IPS-11a (cell line): ENCODE measurements at regions not wholly inside any gene's neighbourhood (a gene's known extent, or its start where the extent isn't known, plus 50 kb on each side); places are given as distances from the start of the nearest gene placed in this dataset.

Experiments used
- H3K4me3 ChIP-seq: one replicate; pipeline ENCODE4 v1.5.1; 2013; ENCODE audit warnings: low read depth, low read length, control low read depth

- H3K4me3 ChIP-seq, result no peak overlapping the region
Observed at GRCh38 chr2:172153156-172153555, 50.5 kb upstream of the DLX2 start.

DNA sequence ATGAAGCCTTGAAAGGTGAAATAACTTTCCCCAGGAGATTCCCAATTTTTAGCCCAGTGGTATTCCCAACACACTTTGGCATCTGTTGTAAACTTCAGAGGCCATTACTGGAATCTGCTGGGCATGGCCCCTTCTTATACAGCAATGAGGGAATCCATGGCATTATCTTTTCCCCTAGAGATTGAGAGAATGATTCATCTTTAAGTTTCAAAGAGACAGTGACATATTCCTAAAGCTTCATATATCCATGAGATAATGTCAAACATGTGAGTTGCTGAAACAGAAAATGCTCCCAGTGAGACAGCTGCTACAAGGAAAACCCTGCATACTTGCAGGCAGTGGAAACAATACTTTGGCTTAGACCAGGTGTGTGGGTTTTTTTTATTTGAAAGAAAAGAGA lies 51.1 kb upstream of the DLX2 start:
- H3K4me3 ChIP-seq, result no peak overlapping the region

- no peak overlapping the region for H3K4me3 ChIP-seq
Observed at GRCh38 chr2:172155752-172156151, 53.1 kb upstream of the DLX2 start.

DNA sequence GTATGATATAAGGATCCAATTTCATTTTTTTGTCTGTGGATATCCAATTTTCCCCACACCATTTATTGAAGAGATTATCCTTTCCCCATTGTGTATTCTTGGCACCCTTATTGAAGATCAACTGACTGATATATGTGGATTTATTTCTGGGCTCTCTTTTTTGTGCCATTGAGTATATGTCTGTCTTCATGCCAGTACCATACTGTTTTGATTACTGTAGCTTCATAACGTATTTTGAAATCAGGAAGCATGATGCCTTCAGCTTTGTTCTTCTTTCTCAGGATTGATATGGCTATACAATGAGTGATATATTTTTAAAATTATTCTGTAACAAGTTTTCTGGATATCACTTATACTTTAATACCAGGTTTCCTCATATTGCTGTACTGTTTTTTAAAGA lies 58.1 kb upstream of the DLX2 start:
- H3K4me3 ChIP-seq, result no peak overlapping the region

- no peak overlapping the region for H3K4me3 ChIP-seq
Observed at GRCh38 chr2:172162225-172162733, 59.6 kb upstream of the DLX2 start.

DNA sequence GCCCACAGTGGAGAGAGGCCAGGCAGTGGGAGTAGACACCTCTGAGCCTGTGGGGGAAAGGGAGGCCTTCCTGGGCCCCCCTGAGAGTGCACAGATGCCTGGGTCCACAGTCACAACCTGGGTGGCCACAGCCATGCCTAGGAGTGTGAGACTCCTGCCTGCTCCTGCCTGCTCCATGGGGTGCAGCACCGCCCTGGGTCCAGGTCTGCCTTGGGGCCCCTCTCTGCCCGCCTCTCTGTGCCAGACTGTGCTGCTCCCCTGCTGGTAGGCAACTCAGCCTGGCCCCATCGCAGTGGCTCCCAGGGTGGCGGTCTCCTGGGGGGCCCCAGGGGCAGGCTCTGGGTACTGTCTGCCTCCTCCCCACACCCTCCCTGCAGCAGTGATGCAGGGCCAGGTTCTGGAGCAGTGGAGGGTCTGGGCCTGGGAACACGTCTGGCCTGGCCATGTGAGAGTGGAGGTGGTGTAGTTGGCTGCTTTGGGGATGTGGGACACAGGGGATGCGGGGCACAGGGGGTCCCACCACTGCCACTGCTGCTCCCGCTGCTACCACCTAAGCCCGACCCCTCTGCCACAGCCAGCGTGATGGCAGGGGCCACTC lies 60.1 kb upstream of the DLX2 start:
- no peak overlapping the region for H3K4me3 ChIP-seq

GRCh38 chr2:172168917-172169346 lies 66.2 kb upstream of the DLX2 start:
- no peak overlapping the region for H3K4me3 ChIP-seq

GRCh38 chr2:172169611-172170010 lies 66.9 kb upstream of the DLX2 start:
- H3K4me3 ChIP-seq, result no peak overlapping the region

DNA sequence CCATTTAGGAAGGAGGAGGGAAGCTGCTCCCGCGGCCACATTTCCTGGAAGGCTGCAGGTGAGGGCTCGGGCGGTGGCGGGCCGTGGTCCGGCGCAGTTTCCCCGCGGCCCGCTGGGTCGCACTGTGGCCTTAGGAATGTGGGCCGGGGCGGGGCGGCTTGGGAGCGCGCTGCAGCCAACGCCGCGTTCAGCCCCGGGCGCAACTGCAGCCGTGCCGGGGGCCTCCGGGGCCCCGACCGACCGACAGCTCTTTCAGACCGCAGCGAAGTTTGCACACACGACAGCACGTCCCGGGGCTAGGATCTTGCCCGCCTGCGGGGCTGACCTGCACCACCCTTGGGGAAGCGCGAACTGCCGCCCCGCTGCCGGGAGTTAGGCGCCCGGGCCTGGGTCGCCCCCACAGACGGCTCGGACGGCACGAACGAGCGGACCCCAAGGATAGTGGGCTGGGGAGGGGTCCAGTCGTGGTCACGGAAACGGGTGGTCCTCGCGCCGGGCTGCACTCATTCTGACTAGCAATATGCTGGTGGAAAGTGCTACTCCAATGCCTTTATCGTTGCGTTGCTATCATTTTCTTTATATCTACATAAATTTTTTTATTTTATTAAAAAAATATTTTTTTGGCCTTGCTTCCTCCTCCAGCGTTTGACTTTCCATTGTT lies 69.9 kb upstream of the DLX2 start:
- peak overlapping the region; percentile 53 for H3K4me3 ChIP-seq

DNA sequence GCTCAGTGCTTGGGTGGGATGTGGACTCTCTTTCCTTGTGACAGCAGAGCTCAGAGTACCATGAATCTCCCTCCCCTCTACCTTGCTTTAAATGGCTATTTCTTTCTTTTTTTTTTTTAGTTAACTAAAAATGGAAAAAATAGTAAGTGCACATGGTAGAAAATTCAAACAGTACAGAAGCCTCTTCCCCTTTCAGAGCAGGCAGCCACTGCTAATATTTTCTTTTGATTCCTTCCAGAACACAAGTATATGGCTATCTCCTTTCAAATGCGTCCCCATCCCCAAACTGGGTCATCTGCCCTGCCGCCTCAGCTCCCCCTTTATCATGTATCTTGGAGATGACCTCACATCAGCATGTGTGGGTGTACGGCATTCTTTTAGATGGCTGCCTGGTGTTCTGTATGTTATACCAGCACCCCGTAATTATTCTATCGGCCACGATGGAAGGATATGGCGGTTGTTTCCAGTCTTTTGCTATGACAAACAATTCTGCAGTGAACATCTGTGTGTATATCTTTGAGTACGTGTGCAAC lies 70.5 kb upstream of the DLX2 start:
- peak overlapping the region; percentile 53 for H3K4me3 ChIP-seq

- H3K4me3 ChIP-seq, result no peak overlapping the region
Observed at GRCh38 chr2:172177581-172177980, 74.9 kb upstream of the DLX2 start.

DNA sequence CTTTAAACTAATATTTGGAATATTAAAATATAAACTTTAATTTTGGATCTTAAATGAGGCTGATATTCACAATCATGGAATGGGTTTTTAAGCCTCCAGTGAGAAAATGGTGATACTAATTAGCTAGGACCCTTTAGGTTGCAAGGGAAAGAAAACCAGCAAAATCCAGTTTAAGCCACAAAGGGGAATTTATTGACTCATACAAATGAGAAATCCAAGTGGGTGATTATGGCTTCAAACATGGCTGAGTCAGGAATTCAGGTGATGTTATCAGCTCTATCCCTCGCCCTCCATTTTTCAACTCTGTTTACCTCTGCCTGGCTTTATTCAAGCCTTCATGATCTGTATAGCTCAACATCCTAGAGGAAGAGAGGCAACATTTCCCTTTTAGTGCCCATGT lies 75.3 kb upstream of the DLX2 start:
- no peak overlapping the region for H3K4me3 ChIP-seq

GRCh38 chr2:172179045-172179701 lies 76.5 kb upstream of the DLX2 start:
- no peak overlapping the region for H3K4me3 ChIP-seq

DNA sequence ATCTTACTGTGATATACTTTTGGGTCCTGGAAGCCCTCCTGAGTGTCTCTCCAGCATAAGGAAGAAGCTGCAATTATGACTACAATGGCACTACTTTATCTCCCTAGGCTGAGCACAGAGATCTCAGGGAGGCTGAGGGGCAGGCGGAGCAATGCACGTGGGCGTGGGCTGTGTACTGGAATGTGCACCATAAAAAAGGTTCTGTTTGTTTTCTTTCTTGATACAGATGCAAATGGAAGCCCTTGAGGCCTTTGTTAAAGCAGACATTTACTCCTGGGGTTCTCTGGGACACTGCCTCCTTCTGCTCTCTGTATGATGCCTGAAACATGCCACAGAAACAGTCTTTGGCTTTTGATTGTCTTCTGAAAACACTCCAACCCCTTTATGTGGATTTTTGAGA lies 79.1 kb upstream of the DLX2 start:
- H3K4me3 ChIP-seq, result no peak overlapping the region

DNA sequence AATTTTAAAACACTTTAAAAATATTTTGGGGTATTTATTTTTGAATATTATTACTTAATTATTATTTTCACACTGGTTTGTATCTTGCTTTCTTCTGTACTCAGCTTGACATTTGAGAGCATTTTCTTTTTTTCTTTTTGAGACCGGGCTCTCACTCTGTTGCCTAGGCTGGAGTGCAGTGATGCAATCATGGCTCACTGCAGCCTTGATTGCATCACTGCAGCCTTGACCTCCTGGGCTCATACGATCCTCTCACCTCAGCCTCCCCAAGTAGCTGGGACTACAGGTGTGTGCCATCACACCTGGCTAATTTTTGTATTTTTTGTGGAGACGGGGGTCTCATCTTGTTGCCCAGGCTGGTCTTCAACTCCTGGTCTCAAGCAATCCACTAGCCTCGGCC lies 79.9 kb upstream of the DLX2 start:
- no peak overlapping the region for H3K4me3 ChIP-seq

- H3K4me3 ChIP-seq, result no peak overlapping the region
Observed at GRCh38 chr2:172193331-172194089, 90.8 kb upstream of the DLX2 start.

DNA sequence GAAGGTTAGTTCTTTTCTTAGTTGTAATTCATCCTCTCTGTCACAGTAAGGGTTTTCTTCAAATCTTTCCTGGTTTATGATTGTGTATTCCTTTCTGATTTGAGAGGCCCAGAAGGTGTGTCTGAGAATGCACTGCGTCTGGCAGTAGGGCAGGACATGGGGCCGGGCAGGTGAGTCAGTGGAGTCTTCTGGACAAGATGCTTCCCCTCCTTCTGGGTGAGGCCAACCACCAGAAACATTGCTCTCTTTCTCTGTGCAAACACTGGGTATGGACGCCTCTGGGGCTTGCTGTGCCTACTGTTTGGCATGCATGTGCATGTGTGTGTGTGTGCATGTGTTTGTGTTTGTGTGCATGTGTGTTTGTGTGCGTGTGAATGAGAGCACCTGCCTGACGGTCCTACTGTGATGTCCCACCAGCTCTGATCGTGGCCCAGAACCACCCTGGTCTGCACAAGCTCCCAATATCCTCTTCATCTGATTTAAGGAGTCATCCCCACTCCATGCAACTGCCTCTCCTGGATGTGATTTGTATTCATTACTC lies 93.2 kb upstream of the DLX2 start:
- no peak overlapping the region for H3K4me3 ChIP-seq

- H3K4me3 ChIP-seq, result no peak overlapping the region
Observed at GRCh38 chr2:172196768-172197431, 94.2 kb upstream of the DLX2 start.

GRCh38 chr2:172198361-172198760 lies 95.7 kb upstream of the DLX2 start:
- no peak overlapping the region for H3K4me3 ChIP-seq

DNA sequence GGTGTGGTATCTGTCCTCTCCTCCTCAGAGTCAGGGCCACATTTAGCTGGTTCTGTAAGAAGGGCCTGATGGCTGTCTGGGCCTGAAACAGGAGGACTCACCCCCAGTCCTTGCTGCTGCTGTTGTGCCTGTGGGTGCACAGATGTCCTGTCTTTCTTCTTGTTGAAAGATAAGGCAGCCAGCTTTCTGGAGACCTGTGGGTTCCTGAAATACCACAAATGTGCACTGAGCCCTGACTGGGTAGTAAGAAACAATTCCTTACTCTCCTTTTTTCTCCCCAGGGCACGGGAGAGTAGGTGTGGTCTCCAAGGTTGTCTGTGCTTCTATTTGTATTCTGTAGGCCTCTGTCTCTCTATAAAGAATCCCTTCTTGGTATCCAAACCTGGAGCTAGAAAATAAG lies 96.2 kb upstream of the DLX2 start:
- H3K4me3 ChIP-seq, result no peak overlapping the region
